ENCODE measurements at regions not wholly inside any gene's neighbourhood (a gene's known extent, or its start where the extent isn't known, plus 50 kb on each side); places are given as distances from the start of the nearest gene placed in this dataset.

DNA sequence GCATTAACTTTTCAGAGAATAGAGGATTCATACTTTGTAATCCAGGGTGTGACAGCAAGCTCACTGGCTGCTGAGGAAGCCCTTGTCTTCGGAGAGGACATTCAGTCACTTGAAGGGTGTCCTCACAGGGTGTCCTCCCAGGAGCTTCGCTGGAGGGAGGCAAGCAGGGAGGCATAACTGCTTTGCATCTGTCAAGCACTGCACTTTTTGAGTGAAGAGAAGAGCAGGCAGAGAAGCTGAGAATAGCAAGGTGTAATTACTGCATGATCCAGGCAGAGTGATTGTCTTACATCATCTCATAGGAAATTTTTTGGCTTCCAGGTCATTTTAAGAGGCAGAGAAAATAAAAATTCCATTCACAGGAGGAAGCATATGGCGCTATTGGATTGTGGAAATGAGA, 232.5 kb upstream of the ZP4 start:
- H3K4me3 ChIP-seq (replicated peaks; ENCODE audit: low read depth, low read length) = no peak overlapping the region
- DNase-seq (ENCODE audit: low read depth) = no peak
- TF ChIP-seq, protein P1, sequence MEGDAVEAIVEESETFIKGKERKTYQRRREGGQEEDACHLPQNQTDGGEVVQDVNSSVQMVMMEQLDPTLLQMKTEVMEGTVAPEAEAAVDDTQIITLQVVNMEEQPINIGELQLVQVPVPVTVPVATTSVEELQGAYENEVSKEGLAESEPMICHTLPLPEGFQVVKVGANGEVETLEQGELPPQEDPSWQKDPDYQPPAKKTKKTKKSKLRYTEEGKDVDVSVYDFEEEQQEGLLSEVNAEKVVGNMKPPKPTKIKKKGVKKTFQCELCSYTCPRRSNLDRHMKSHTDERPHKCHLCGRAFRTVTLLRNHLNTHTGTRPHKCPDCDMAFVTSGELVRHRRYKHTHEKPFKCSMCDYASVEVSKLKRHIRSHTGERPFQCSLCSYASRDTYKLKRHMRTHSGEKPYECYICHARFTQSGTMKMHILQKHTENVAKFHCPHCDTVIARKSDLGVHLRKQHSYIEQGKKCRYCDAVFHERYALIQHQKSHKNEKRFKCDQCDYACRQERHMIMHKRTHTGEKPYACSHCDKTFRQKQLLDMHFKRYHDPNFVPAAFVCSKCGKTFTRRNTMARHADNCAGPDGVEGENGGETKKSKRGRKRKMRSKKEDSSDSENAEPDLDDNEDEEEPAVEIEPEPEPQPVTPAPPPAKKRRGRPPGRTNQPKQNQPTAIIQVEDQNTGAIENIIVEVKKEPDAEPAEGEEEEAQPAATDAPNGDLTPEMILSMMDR (IDR thresholded peaks at IDR 0.05; ENCODE audit: low read length, missing control alignments) = no peak

DNA sequence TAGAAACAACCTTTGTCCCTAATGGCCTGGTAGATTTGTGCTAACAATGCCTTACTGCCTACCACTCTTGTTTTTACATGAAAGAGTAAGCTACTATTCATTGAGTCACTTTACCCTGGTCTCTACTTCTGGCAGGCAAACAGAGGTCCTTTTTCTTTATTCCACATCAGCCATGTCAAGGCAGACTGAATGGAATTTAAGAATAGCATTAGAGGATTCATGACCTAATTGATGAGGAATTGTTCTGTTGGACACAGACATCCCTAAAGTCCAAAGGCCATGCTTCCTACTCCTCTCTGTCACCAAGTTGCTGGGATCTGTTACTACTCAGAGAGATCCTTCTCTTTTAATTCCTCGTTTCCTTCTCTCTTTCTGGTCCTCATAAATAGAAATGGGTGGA, 229.1 kb upstream of the ZP4 start:
- no peak for DNase-seq (ENCODE audit: low read depth)
- H3K4me3 ChIP-seq (replicated peaks; ENCODE audit: low read depth, low read length) = no peak overlapping the region
- TF ChIP-seq, protein P1 (IDR thresholded peaks at IDR 0.05; ENCODE audit: low read length, missing control alignments) = no peak

DNA sequence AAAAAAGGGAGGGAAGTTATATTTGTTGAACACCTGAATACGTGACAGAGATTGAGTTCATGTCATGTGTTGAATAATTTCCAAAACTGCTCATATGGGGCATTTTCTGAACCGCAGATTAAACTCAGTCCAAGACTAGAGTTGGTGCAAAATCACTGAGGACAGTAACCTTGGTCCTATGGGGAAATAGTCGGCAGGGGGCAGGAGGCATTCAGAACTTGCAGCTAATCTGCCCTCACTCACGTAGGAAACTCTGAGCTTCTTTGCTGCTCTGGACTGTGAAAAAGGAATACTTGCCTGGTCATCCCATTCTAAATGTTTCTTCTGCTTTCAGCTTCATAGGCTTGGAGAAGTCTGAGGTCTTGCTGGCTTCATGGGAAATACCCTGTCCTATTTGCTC, 228.3 kb upstream of the ZP4 start:
- no peak for DNase-seq (ENCODE audit: low read depth)
- H3K4me3 ChIP-seq (replicated peaks; ENCODE audit: low read depth, low read length) = no peak overlapping the region
- TF ChIP-seq, protein P1 (IDR thresholded peaks at IDR 0.05; ENCODE audit: low read length, missing control alignments) = no peak

DNA sequence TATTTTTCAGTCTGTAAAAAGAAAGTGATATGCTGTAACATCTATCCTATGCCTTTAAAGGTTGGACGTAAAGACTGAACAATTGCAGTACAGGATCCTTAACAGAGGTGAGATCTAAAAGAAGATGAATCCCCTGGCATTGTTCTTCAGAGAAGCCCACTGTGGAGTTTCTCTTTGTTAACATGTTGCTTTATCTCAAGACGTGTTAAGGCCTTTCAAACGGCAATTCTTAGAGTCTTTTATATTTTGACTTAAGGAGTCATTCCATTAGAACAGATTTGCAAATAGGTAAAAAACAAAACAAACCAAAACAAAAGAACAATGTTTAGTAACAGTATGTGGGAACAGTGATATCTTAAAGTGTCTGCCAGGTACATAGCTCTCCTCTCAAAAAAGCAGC, 225.1 kb upstream of the ZP4 start:
- no peak for DNase-seq (ENCODE audit: low read depth)
- TF ChIP-seq, protein P1 (IDR thresholded peaks at IDR 0.05; ENCODE audit: low read length, missing control alignments) = no peak
- H3K4me3 ChIP-seq (replicated peaks; ENCODE audit: low read depth, low read length) = no peak overlapping the region

DNA sequence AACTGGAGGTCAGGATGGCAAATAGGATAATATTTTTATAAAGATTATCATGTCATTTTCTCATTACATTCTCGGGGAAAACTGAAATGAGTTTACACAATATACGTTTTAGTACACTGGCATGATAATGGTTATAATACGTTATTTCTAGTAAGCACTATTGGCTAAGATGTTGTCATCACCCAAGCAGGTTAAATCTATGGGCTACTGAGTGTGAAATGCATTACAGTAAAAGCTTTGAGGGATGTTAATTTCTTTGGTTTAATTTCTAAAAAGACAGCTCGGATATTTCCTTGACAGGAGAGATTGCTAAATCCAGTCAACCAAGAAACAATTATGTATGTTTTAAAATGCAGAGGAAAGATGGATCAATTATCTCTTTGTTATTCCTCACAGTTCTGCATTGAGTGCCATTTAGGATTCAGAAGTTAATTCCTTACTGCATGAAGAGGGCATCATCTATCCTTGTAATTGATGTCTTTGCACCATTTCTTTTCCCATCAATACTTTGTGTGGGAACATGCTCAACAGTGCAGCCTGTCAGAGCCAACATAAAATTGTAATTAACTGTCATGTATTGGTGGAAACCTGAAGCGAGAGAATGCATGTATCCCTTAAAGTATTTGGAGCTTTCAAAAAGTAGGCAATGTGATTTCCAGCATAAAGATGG, 222.4 kb upstream of the ZP4 start:
- no peak for DNase-seq (ENCODE audit: low read depth)
- H3K4me3 ChIP-seq (replicated peaks; ENCODE audit: low read depth, low read length) = no peak overlapping the region
- TF ChIP-seq, protein P1 (IDR thresholded peaks at IDR 0.05; ENCODE audit: low read length, missing control alignments) = no peak

GRCh38 chr1:238111516-238111915, 220.8 kb upstream of the ZP4 start:
- DNase-seq (ENCODE audit: low read depth) = no peak
- no peak overlapping the region for H3K4me3 ChIP-seq (replicated peaks; ENCODE audit: low read depth, low read length)
- TF ChIP-seq, protein P1 (IDR thresholded peaks at IDR 0.05; ENCODE audit: low read length, missing control alignments) = no peak

DNA sequence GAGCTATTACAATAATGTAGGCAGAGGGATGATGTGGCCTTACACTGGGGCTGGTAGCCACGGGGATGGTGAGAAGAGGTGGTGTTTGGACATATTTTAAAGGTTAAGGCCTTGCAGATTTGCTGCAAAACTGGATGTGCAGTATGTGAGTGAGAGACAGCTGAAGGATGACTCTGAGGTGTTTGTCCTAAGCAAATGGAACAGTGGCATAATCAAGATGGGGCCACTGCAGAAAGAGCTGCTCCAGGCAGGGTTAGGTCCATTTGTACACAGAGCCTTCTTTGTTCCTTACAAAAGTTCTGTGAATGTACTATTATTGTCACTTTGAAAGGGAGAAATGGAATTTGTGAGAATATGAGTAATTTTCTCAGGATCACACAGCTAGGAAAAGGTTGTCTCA, 220.4 kb upstream of the ZP4 start:
- no peak for DNase-seq (ENCODE audit: low read depth)
- TF ChIP-seq, protein P1 (IDR thresholded peaks at IDR 0.05; ENCODE audit: low read length, missing control alignments) = no peak
- no peak overlapping the region for H3K4me3 ChIP-seq (replicated peaks; ENCODE audit: low read depth, low read length)

Measured in fibroblast of pulmonary artery (primary cell).